Tibial artery (tissue), 4 donors: ENCODE measurements at regions not wholly inside any gene's neighbourhood (a gene's known extent, or its start where the extent isn't known, plus 50 kb on each side); places are given as distances from the start of the nearest gene placed in this dataset.

Source experiments
- DNase-seq, 2 donors: peaks; one replicate each; pipeline ENCODE4 v3.0.0-alpha.2; 2019
- H3K27ac ChIP-seq, 2 donors: fragments of 200-600 bp; sonication (generic) in 1 of 2; 1 replicate in 1 of 2; 2 replicates in 1 of 2; pipeline ENCODE4 v1.5.1; 2018 to 2019; ENCODE audit warnings: mild to moderate bottlenecking in 1 of 2
- H3K27me3 ChIP-seq, 2 donors: fragments of 200-600 bp; sonication (generic) in 1 of 2; one replicate each; pipeline versions ENCODE4 v1.5.1 to v1.6.0; 2016 to 2019
- H3K36me3 ChIP-seq, 3 donors: fragments of 200-600 bp; sonication (generic) in 2 of 3; one replicate each; pipeline ENCODE4 v1.5.1; 2016 to 2019; ENCODE audit warnings: mild to moderate bottlenecking in 2 of 3
- H3K4me1 ChIP-seq, 4 donors: fragments of 200-600 bp; sonication (generic) in 2 of 4; 1 replicate in 3 of 4; 2 replicates in 1 of 4; pipeline ENCODE4 v1.5.1; 2016 to 2019
- H3K4me3 ChIP-seq, 2 donors: fragments of 200-600 bp; sonication (generic) in 1 of 2; 1 replicate in 1 of 2; 2 replicates in 1 of 2; pipeline ENCODE4 v1.5.1; 2018 to 2019; ENCODE audit warnings: mild to moderate bottlenecking in 2 of 2
- H3K9me3 ChIP-seq, 3 donors: fragments of 200-600 bp; sonication (generic) in 1 of 3; one replicate each; pipeline ENCODE4 v1.5.1; 2016 to 2019
- intact Hi-C: fragments of 100-400 bp; cut with DNase I; formaldehyde crosslinking; loops from one replicate; pipeline ENCODE4 v1.15.0; 2023; ENCODE audit warnings: low total_unique reads
- TF ChIP-seq, protein P1 (sequence below), 2 experiments: fragments of 200-600 bp in 1 of 2; fragments of 450-650 bp in 1 of 2; IDR thresholded peaks; one replicate each; pipeline ENCODE4 v1.5.1; 2017 to 2019; ENCODE audit warnings: antibody characterized with exemption in 2 of 2, mild to moderate bottlenecking in 1 of 2, moderate library complexity in 1 of 2

GRCh38 chr4:156553659-156554058 lies 417.9 kb downstream of the PDGFC start:
- no peak for DNase-seq
- H3K27me3 ChIP-seq, result no peaks in the 10 kb centered on the region
- intact Hi-C loops, result no loop called here
- H3K36me3 ChIP-seq, result no peaks in the 10 kb centered on the region
- no peak overlapping the region for H3K4me3 ChIP-seq
- H3K27ac ChIP-seq, result no peak overlapping the region
- H3K9me3 ChIP-seq, result no peaks in the 10 kb centered on the region
- TF ChIP-seq, protein P1, sequence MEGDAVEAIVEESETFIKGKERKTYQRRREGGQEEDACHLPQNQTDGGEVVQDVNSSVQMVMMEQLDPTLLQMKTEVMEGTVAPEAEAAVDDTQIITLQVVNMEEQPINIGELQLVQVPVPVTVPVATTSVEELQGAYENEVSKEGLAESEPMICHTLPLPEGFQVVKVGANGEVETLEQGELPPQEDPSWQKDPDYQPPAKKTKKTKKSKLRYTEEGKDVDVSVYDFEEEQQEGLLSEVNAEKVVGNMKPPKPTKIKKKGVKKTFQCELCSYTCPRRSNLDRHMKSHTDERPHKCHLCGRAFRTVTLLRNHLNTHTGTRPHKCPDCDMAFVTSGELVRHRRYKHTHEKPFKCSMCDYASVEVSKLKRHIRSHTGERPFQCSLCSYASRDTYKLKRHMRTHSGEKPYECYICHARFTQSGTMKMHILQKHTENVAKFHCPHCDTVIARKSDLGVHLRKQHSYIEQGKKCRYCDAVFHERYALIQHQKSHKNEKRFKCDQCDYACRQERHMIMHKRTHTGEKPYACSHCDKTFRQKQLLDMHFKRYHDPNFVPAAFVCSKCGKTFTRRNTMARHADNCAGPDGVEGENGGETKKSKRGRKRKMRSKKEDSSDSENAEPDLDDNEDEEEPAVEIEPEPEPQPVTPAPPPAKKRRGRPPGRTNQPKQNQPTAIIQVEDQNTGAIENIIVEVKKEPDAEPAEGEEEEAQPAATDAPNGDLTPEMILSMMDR (IDR thresholded peaks at IDR 0.05), result no peak
- peaks cover 0 to 11% (median 6%) of the 10 kb centered on the region in 4 donors for H3K4me1 ChIP-seq

GRCh38 chr4:156547891-156548290 lies 423.7 kb downstream of the PDGFC start:
- Histone ChIP-seq H3K4me1 (peaks cover 0 to 49% (median 22%) of the 10 kb centered on the region in 4 donors), H3K9me3 (no peaks in the 10 kb centered on the region), H3K27ac (peak overlapping the region; percentile 48 to 71), H3K4me3 (no peak overlapping the region), H3K27me3 (no peaks in the 10 kb centered on the region), H3K36me3 (no peaks in the 10 kb centered on the region)
- intact Hi-C loops, result no loop called here
- TF ChIP-seq, protein P1 (IDR thresholded peaks at IDR 0.05), result no peak
- DNase-seq, result no peak

DNA sequence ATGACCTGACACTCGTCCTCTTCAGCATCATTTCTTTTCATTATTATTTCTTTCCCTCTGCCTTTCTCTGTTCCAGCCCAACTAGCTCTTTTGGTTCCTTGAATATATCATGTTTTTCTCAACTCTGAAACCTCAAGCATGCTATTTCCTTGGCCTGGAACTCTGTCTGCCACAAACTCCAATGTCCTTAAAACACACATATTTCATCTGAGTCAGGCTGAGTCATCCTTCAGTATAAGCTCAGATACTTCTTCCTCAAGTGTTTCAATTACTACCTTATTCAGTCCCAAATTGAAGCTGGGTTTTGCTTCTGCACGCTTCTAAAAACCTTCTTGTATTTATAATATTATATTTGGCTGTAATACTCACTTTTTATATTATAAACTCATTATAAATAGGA lies 424.2 kb downstream of the PDGFC start:
- Histone ChIP-seq H3K4me3 (no peak overlapping the region), H3K4me1 (peaks cover 0 to 49% (median 22%) of the 10 kb centered on the region in 4 donors), H3K9me3 (no peaks in the 10 kb centered on the region), H3K36me3 (no peaks in the 10 kb centered on the region), H3K27me3 (no peaks in the 10 kb centered on the region), H3K27ac (peak overlapping the region; percentile 71 to 79)
- intact Hi-C loops, result no loop called here
- TF ChIP-seq, protein P1 (IDR thresholded peaks at IDR 0.05), result no peak
- DNase-seq, result no peak

GRCh38 chr4:156545003-156545785 lies 426.4 kb downstream of the PDGFC start:
- intact Hi-C loops, result no loop called here
- H3K4me3 ChIP-seq, result no peak overlapping the region
- peaks cover 0 to 49% (median 22%) of the 10 kb centered on the region in 4 donors for H3K4me1 ChIP-seq
- H3K27me3 ChIP-seq, result no peaks in the 10 kb centered on the region
- peak in 1 of 2 donors; percentile 31 for DNase-seq
- peak overlapping the region; percentile 71 to 79 for H3K27ac ChIP-seq
- TF ChIP-seq, protein P1 (IDR thresholded peaks at IDR 0.05), result no peak
- H3K9me3 ChIP-seq, result no peaks in the 10 kb centered on the region
- H3K36me3 ChIP-seq, result no peaks in the 10 kb centered on the region

- DNase-seq, result no peak
- TF ChIP-seq, protein P1 (IDR thresholded peaks at IDR 0.05), result no peak
- Histone ChIP-seq H3K4me3 (no peak overlapping the region), H3K27ac (no peak overlapping the region), H3K36me3 (no peaks in the 10 kb centered on the region), H3K27me3 (no peaks in the 10 kb centered on the region), H3K4me1 (peaks cover 0 to 13% (median 0%) of the 10 kb centered on the region in 4 donors), H3K9me3 (no peaks in the 10 kb centered on the region)
- intact Hi-C loops, result no loop called here
These were observed 432.2 kb downstream of the PDGFC start for GRCh38 chr4:156539376-156539775.
